ENCODE measurements at regions not wholly inside any gene's neighbourhood (a gene's known extent, or its start where the extent isn't known, plus 50 kb on each side); places are given as distances from the start of the nearest gene placed in this dataset.

- H3K36me3 ChIP-seq (ENCODE audit: insufficient read depth, low read length), result no peaks in the 10 kb centered on the region
- H3K9me3 ChIP-seq (ENCODE audit: low read depth, low read length), result no peaks in the 10 kb centered on the region
- H3K4me3 ChIP-seq, result no peak overlapping the region
- no peak overlapping the region for H3K9ac ChIP-seq (ENCODE audit: insufficient read length)
- DNase-seq (ENCODE audit: low read depth, low spot score), result no peak
- no peak overlapping the region for H3K27ac ChIP-seq
- no peak for TF ChIP-seq EZH2 (IDR thresholded peaks at IDR 0.05)
- no peak for TF ChIP-seq FOXP2 (optimal IDR thresholded peaks at IDR 0.05; ENCODE audit: control extremely low read depth, extremely low read length, insufficient read depth)
- no peak for TF ChIP-seq POLR2AphosphoS5 (IDR thresholded peaks at IDR 0.05; ENCODE audit: borderline replicate concordance, low read depth, low read length)
Observed at GRCh38 chr1:4422504-4423289, 231.7 kb upstream of the AJAP1 start.

- no peak overlapping the region for H3K27ac ChIP-seq
- no peak overlapping the region for H3K9ac ChIP-seq (ENCODE audit: insufficient read length)
- H3K4me3 ChIP-seq, result no peak overlapping the region
- no peaks in the 10 kb centered on the region for H3K9me3 ChIP-seq (ENCODE audit: low read depth, low read length)
- no peaks in the 10 kb centered on the region for H3K36me3 ChIP-seq (ENCODE audit: insufficient read depth, low read length)
- TF ChIP-seq POLR2AphosphoS5 (IDR thresholded peaks at IDR 0.05; ENCODE audit: borderline replicate concordance, low read depth, low read length) (no peak), EZH2 (IDR thresholded peaks at IDR 0.05) (no peak), FOXP2 (optimal IDR thresholded peaks at IDR 0.05; ENCODE audit: control extremely low read depth, extremely low read length, insufficient read depth) (no peak)
- DNase-seq (ENCODE audit: low read depth, low spot score), result no peak
Observed at GRCh38 chr1:4424254-4424653, 230.2 kb upstream of the AJAP1 start.

GRCh38 chr1:4424766-4425165 is 229.6 kb upstream of the AJAP1 start:
- H3K27ac ChIP-seq, result no peak overlapping the region
- H3K36me3 ChIP-seq (ENCODE audit: insufficient read depth, low read length), result no peaks in the 10 kb centered on the region
- H3K4me3 ChIP-seq, result no peak overlapping the region
- no peaks in the 10 kb centered on the region for H3K9me3 ChIP-seq (ENCODE audit: low read depth, low read length)
- H3K9ac ChIP-seq (ENCODE audit: insufficient read length), result no peak overlapping the region
- DNase-seq (ENCODE audit: low read depth, low spot score), result no peak
- no peak for TF ChIP-seq FOXP2 (optimal IDR thresholded peaks at IDR 0.05; ENCODE audit: control extremely low read depth, extremely low read length, insufficient read depth)
- TF ChIP-seq POLR2AphosphoS5 (IDR thresholded peaks at IDR 0.05; ENCODE audit: borderline replicate concordance, low read depth, low read length), result no peak
- TF ChIP-seq EZH2 (IDR thresholded peaks at IDR 0.05), result no peak

- Histone ChIP-seq H3K9ac (ENCODE audit: insufficient read length) (no peak overlapping the region), H3K4me3 (no peak overlapping the region), H3K36me3 (ENCODE audit: insufficient read depth, low read length) (no peaks in the 10 kb centered on the region), H3K27ac (no peak overlapping the region), H3K9me3 (ENCODE audit: low read depth, low read length) (no peaks in the 10 kb centered on the region)
- TF ChIP-seq FOXP2 (optimal IDR thresholded peaks at IDR 0.05; ENCODE audit: control extremely low read depth, extremely low read length, insufficient read depth) (no peak), EZH2 (IDR thresholded peaks at IDR 0.05) (no peak), POLR2AphosphoS5 (IDR thresholded peaks at IDR 0.05; ENCODE audit: borderline replicate concordance, low read depth, low read length) (no peak)
- no peak for DNase-seq (ENCODE audit: low read depth, low spot score)
Observed at GRCh38 chr1:4425892-4426291, 228.5 kb upstream of the AJAP1 start.

- Histone ChIP-seq H3K36me3 (ENCODE audit: insufficient read depth, low read length) (no peaks in the 10 kb centered on the region), H3K27ac (no peak overlapping the region), H3K9ac (ENCODE audit: insufficient read length) (no peak overlapping the region), H3K4me3 (no peak overlapping the region), H3K9me3 (ENCODE audit: low read depth, low read length) (no peaks in the 10 kb centered on the region)
- DNase-seq (ENCODE audit: low read depth, low spot score), result no peak
- no peak for TF ChIP-seq FOXP2 (optimal IDR thresholded peaks at IDR 0.05; ENCODE audit: control extremely low read depth, extremely low read length, insufficient read depth)
- TF ChIP-seq POLR2AphosphoS5 (IDR thresholded peaks at IDR 0.05; ENCODE audit: borderline replicate concordance, low read depth, low read length), result no peak
- no peak for TF ChIP-seq EZH2 (IDR thresholded peaks at IDR 0.05)
Observed at GRCh38 chr1:4428711-4429110, 225.7 kb upstream of the AJAP1 start.

GRCh38 chr1:4430406-4431365 is 223.7 kb upstream of the AJAP1 start:
- H3K9ac ChIP-seq (ENCODE audit: insufficient read length), result no peak overlapping the region
- H3K27ac ChIP-seq, result no peak overlapping the region
- no peak for DNase-seq (ENCODE audit: low read depth, low spot score)
- no peaks in the 10 kb centered on the region for H3K36me3 ChIP-seq (ENCODE audit: insufficient read depth, low read length)
- TF ChIP-seq FOXP2 (optimal IDR thresholded peaks at IDR 0.05; ENCODE audit: control extremely low read depth, extremely low read length, insufficient read depth) (no peak), POLR2AphosphoS5 (IDR thresholded peaks at IDR 0.05; ENCODE audit: borderline replicate concordance, low read depth, low read length) (no peak), EZH2 (IDR thresholded peaks at IDR 0.05) (no peak)
- no peaks in the 10 kb centered on the region for H3K9me3 ChIP-seq (ENCODE audit: low read depth, low read length)
- H3K4me3 ChIP-seq, result no peak overlapping the region

- Histone ChIP-seq H3K4me3 (no peak overlapping the region), H3K36me3 (ENCODE audit: insufficient read depth, low read length) (no peaks in the 10 kb centered on the region), H3K9me3 (ENCODE audit: low read depth, low read length) (no peaks in the 10 kb centered on the region), H3K27ac (no peak overlapping the region), H3K9ac (ENCODE audit: insufficient read length) (no peak overlapping the region)
- DNase-seq (ENCODE audit: low read depth, low spot score), result no peak
- TF ChIP-seq EZH2 (IDR thresholded peaks at IDR 0.05) (no peak), POLR2AphosphoS5 (IDR thresholded peaks at IDR 0.05; ENCODE audit: borderline replicate concordance, low read depth, low read length) (no peak), FOXP2 (optimal IDR thresholded peaks at IDR 0.05; ENCODE audit: control extremely low read depth, extremely low read length, insufficient read depth) (no peak)
Observed at GRCh38 chr1:4431491-4431890, 222.9 kb upstream of the AJAP1 start.

- DNase-seq (ENCODE audit: low read depth, low spot score), result no peak
- Histone ChIP-seq H3K9ac (ENCODE audit: insufficient read length) (no peak overlapping the region), H3K9me3 (ENCODE audit: low read depth, low read length) (no peaks in the 10 kb centered on the region), H3K4me3 (no peak overlapping the region), H3K27ac (no peak overlapping the region), H3K36me3 (ENCODE audit: insufficient read depth, low read length) (no peaks in the 10 kb centered on the region)
- no peak for TF ChIP-seq POLR2AphosphoS5 (IDR thresholded peaks at IDR 0.05; ENCODE audit: borderline replicate concordance, low read depth, low read length)
- no peak for TF ChIP-seq FOXP2 (optimal IDR thresholded peaks at IDR 0.05; ENCODE audit: control extremely low read depth, extremely low read length, insufficient read depth)
- TF ChIP-seq EZH2 (IDR thresholded peaks at IDR 0.05), result no peak
Observed at GRCh38 chr1:4433075-4433474, 221.3 kb upstream of the AJAP1 start.
